H1 (cell line): ENCODE measurements at regions not wholly inside any gene's neighbourhood (a gene's known extent, or its start where the extent isn't known, plus 50 kb on each side); places are given as distances from the start of the nearest gene placed in this dataset.

Experiments used
- CTCF ChIA-PET: fragments of 300-600 bp; sonication (Branson Sonifier 250); formaldehyde crosslinking; loops from one replicate; lab custom pipeline; 2021; ENCODE audit not compliant: partially characterized antibody; lab: Charles Lee
- POLR2A ChIA-PET: fragments of 300-600 bp; sonication (Branson Sonifier 250); formaldehyde crosslinking; loops from one replicate; lab custom pipeline; 2021; ENCODE audit warnings: inconsistent platforms; ENCODE audit not compliant: partially characterized antibody; lab: Charles Lee
- DNase-seq, 2 experiments: peaks; one replicate each; pipeline versions ENCODE4 v3.0.0 to v3.0.0-alpha.2; 2010 to 2022; ENCODE audit warnings: low spot score in 2 of 2, low read depth in 1 of 2, mixed read lengths in 1 of 2
- FAIRE-seq: peaks from 2 replicates; lab custom pipeline; 2011; peaks lifted over from hg19 to GRCh38; lab: Jason Lieb, UNC
- H2AFZ ChIP-seq: 2 replicates; pipeline ENCODE4 v1.8.1; 2012; ENCODE audit warnings: low read length, inconsistent platforms
- H2AK5ac ChIP-seq: 2 replicates; pipeline ENCODE4 v1.6.1; 2013; ENCODE audit warnings: low read depth, low read length
- H2BK120ac ChIP-seq: replicated peaks from 2 replicates; pipeline ENCODE3; 2013; ENCODE audit warnings: low read depth, low read length, inconsistent platforms
- H2BK12ac ChIP-seq: 2 replicates; pipeline ENCODE4 v1.6.1; 2013; ENCODE audit warnings: low read depth, low read length
- H2BK15ac ChIP-seq: 2 replicates; pipeline ENCODE4 v1.6.1; 2013; ENCODE audit warnings: low read length
- H2BK20ac ChIP-seq: 2 replicates; pipeline ENCODE4 v1.6.1; 2013; ENCODE audit warnings: low read length
- H2BK5ac ChIP-seq: 2 replicates; pipeline ENCODE4 v1.6.1; 2013; ENCODE audit warnings: low read depth, low read length
- H3K14ac ChIP-seq: 2 replicates; pipeline ENCODE4 v1.6.1; 2013; ENCODE audit warnings: inconsistent platforms; ENCODE audit not compliant: insufficient read length
- H3K18ac ChIP-seq: 2 replicates; pipeline ENCODE4 v1.6.1; 2013; ENCODE audit warnings: low read length; ENCODE audit errors: extremely low read depth
- H3K23ac ChIP-seq: 2 replicates; pipeline ENCODE4 v1.6.1; 2013; ENCODE audit warnings: inconsistent platforms; ENCODE audit not compliant: insufficient read length
- H3K23me2 ChIP-seq: 2 replicates; pipeline ENCODE4 v1.6.1; 2013; ENCODE audit warnings: low read depth, low read length
- H3K27ac ChIP-seq: 2 replicates; pipeline ENCODE4 v1.6.1; 2011; ENCODE audit warnings: low read depth, low read length, inconsistent platforms
- H3K27me3 ChIP-seq, 4 experiments: replicated peaks in 1 of 4; 1 replicate in 1 of 4; 2 replicates in 3 of 4; pipeline versions ENCODE4 v1.6.1 to v1.8.1; 2011 to 2013; ENCODE audit warnings: low read length in 3 of 4, mild to moderate bottlenecking in 3 of 4, inconsistent platforms in 2 of 4, mixed read lengths in 2 of 4, moderate library complexity in 1 of 4; ENCODE audit not compliant: control insufficient read depth in 3 of 4, insufficient read depth in 3 of 4; ENCODE audit errors: extremely low read depth in 1 of 4
- H3K36me3 ChIP-seq, 4 experiments: 2 replicates each; pipeline versions ENCODE4 v1.6.1 to v1.8.1; 2011 to 2013; ENCODE audit warnings: mild to moderate bottlenecking in 4 of 4, low read length in 3 of 4, moderate library complexity in 2 of 4, control low read depth in 1 of 4, inconsistent platforms in 1 of 4; ENCODE audit not compliant: insufficient read depth in 4 of 4, control insufficient read depth in 2 of 4
- H3K4ac ChIP-seq: replicated peaks from 2 replicates; pipeline ENCODE3; 2013; ENCODE audit warnings: low read length, low read depth, mixed read lengths, inconsistent platforms; ENCODE audit not compliant: insufficient read length
- H3K4me1 ChIP-seq, 4 experiments: replicated peaks in 1 of 4; 1 replicate in 1 of 4; 2 replicates in 3 of 4; pipeline versions ENCODE4 v1.6.1 to v1.8.1; 2011 to 2013; ENCODE audit warnings: low read length in 3 of 4, inconsistent platforms in 2 of 4, mixed read lengths in 1 of 4; ENCODE audit not compliant: insufficient read depth in 4 of 4, control insufficient read depth in 3 of 4
- H3K4me2 ChIP-seq, 2 experiments: 2 replicates each; pipeline versions ENCODE4 v1.6.1 to v1.8.1; 2011 to 2013; ENCODE audit warnings: low read depth in 2 of 2, low read length in 2 of 2, control low read depth in 1 of 2, inconsistent platforms in 1 of 2, mild to moderate bottlenecking in 1 of 2; ENCODE audit not compliant: insufficient read depth in 1 of 2
- H3K4me3 ChIP-seq, 4 experiments: fragments of 200-600, 300-600 bp in 1 of 4; sonication (generic), shearing (Covaris generic), sonication (Bioruptor Twin) in 1 of 4; 2 replicates each; pipeline versions ENCODE4 v1.5.1 to v1.8.1; 2011 to 2016; ENCODE audit warnings: low read length in 4 of 4, low read depth in 3 of 4, control low read depth in 2 of 4, inconsistent platforms in 2 of 4, mild to moderate bottlenecking in 2 of 4, mixed read lengths in 1 of 4, moderate library complexity in 1 of 4; ENCODE audit not compliant: insufficient read depth in 2 of 4; ENCODE audit errors: extremely low read depth in 1 of 4
- H3K56ac ChIP-seq: replicated peaks from 2 replicates; pipeline ENCODE3; 2013; ENCODE audit warnings: low read depth, mild to moderate bottlenecking, mixed read lengths, low read length, inconsistent platforms; ENCODE audit not compliant: insufficient read length
- H3K79me1 ChIP-seq: 2 replicates; pipeline ENCODE4 v1.6.1; 2013; ENCODE audit warnings: low read depth, low read length, control low read depth
- H3K79me2 ChIP-seq, 2 experiments: 2 replicates each; pipeline versions ENCODE4 v1.6.1 to v1.8.1; 2012 to 2013; ENCODE audit warnings: low read length in 2 of 2, mild to moderate bottlenecking in 2 of 2, inconsistent platforms in 1 of 2; ENCODE audit not compliant: insufficient read depth in 2 of 2, control insufficient read depth in 1 of 2
- H3K9ac ChIP-seq, 4 experiments: replicated peaks in 1 of 4; 1 replicate in 1 of 4; 2 replicates in 3 of 4; pipeline versions ENCODE4 v1.6.1 to v1.8.1; 2011 to 2013; ENCODE audit warnings: low read depth in 3 of 4, low read length in 3 of 4, control low read depth in 2 of 4, mild to moderate bottlenecking in 2 of 4, moderate library complexity in 2 of 4, inconsistent platforms in 1 of 4; ENCODE audit errors: extremely low read depth in 1 of 4
- H3K9me3 ChIP-seq, 2 experiments: 2 replicates each; pipeline versions ENCODE4 v1.6.1 to v1.8.1; 2012 to 2013; ENCODE audit warnings: mild to moderate bottlenecking in 2 of 2, moderate library complexity in 2 of 2, control low read depth in 1 of 2, inconsistent platforms in 1 of 2, low read depth in 1 of 2, low read length in 1 of 2, mixed read lengths in 1 of 2; ENCODE audit not compliant: insufficient read depth in 2 of 2
- H4K20me1 ChIP-seq, 2 experiments: replicated peaks in 1 of 2; 2 replicates each; pipeline versions ENCODE3 to v1.8.1; 2011 to 2013; ENCODE audit warnings: inconsistent platforms in 2 of 2, low read length in 2 of 2, mild to moderate bottlenecking in 1 of 2; ENCODE audit not compliant: insufficient read depth in 2 of 2, control insufficient read depth in 1 of 2
- H4K5ac ChIP-seq: 2 replicates; pipeline ENCODE4 v1.6.1; 2013; ENCODE audit warnings: low read length, low read depth, mixed read lengths, inconsistent platforms; ENCODE audit not compliant: insufficient read length
- H4K8ac ChIP-seq: 2 replicates; pipeline ENCODE4 v1.8.0; 2013; ENCODE audit warnings: mild to moderate bottlenecking, moderate library complexity, low read length, inconsistent platforms; ENCODE audit not compliant: insufficient read depth; ENCODE audit errors: extremely low read depth
- H4K91ac ChIP-seq: replicated peaks from 2 replicates; pipeline ENCODE3; 2013; ENCODE audit warnings: low read length, mixed read lengths, inconsistent platforms; ENCODE audit not compliant: insufficient read length
- JUN ChIP-seq: IDR thresholded peaks from 2 replicates; pipeline ENCODE4 v1.6.1; 2011; ENCODE audit warnings: low read depth, mild to moderate bottlenecking, improper control_type of control experiment, low read length
- RAD21 ChIP-seq, 2 experiments: IDR thresholded peaks in 1 of 2; conservative IDR thresholded peaks in 1 of 2; 2 replicates each; pipeline ENCODE4 v1.6.1; 2011; ENCODE audit warnings: low read depth in 2 of 2, low read length in 2 of 2, improper control_type of control experiment in 1 of 2, inconsistent platforms in 1 of 2, mild to moderate bottlenecking in 1 of 2, moderate library complexity in 1 of 2
- RNF2 ChIP-seq: fragments of 200-900, 300-1000 bp; sonication (generic); IDR thresholded peaks from 2 replicates; pipeline ENCODE4 v1.7.1; 2016; ENCODE audit warnings: borderline replicate concordance, low read depth, mild to moderate bottlenecking, antibody characterized with exemption, low read length; ENCODE audit not compliant: poor library complexity, severe bottlenecking; ENCODE audit errors: missing control alignments
- TAF1 ChIP-seq: IDR thresholded peaks from 2 replicates; pipeline ENCODE4 v1.6.1; 2011; ENCODE audit warnings: mild to moderate bottlenecking, low read depth, low read length
- WGBS, 2 experiments: shearing (Covaris generic) in 1 of 2; methylation state at CpG; one replicate each; pipeline versions ENCODE4 v1.1.6 to v1.1.7; 2013 to 2015; ENCODE audit warnings: low lambda C conversion rate in 2 of 2, mixed read lengths in 2 of 2, inconsistent platforms in 1 of 2, low coverage in 1 of 2, missing lambda C conversion rate in 1 of 2; ENCODE audit not compliant: insufficient replicate concordance in 2 of 2, insufficient coverage in 1 of 2, insufficient read length in 1 of 2; ENCODE audit errors: extremely low coverage in 1 of 2, missing lambda C conversion rate in 1 of 2; 5-methylcytosine and 5-hydroxymethylcytosine counted together
- TF ChIP-seq, protein P1 (sequence below): IDR thresholded peaks from 2 replicates; pipeline ENCODE4 v1.6.1; 2012; ENCODE audit warnings: inconsistent platforms
- TF ChIP-seq, protein P2 (sequence below), 3 experiments: IDR thresholded peaks; 1 replicate in 2 of 3; 2 replicates in 1 of 3; pipeline versions ENCODE4 v1.5.1 to v1.6.1; 2011; ENCODE audit warnings: low read length in 3 of 3, mild to moderate bottlenecking in 3 of 3, inconsistent platforms in 2 of 3, low read depth in 1 of 3, moderate library complexity in 1 of 3; ENCODE audit not compliant: insufficient read depth in 1 of 3; ENCODE audit errors: control extremely low read depth in 1 of 3

DNA sequence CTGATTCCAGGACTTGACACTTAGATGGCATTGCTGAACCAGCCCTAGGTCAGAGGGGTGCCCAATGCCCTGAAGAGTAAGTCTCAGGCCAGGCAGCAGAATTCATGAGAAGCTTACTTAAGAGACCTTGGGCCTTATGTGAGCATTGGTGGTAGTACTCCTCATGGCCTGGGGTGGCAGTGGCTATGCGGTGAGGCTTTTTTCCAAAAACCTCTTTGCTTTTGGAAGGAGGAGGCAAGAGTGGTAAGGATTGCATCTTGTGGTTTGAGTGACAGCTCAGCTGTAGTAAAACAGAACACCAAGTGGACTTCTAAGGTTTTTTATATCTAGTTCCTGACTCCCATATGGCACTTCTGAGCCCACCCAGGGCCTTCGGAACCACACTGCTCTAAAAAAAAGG is 459.0 kb upstream of the STEAP1 start:
- no peak overlapping the region for H3K27ac ChIP-seq
- ChIA-PET CTCF (interaction anchor here (0.6 to 0.8 kb wide), 2 partner anchors 9 to 722 kb away, joined by 4 to 5 read pairs; no protein-coding TSS in a partner anchor), POLR2A (no interaction called here)
- no peaks in the 10 kb centered on the region for H3K27me3 ChIP-seq
- no peak overlapping the region for H3K4ac ChIP-seq
- FAIRE-seq (no peak), DNase-seq (peak in 1 of 2 experiments; percentile 42)
- H2AFZ ChIP-seq, result no peak overlapping the region
- peaks cover 5 to 7% of the 10 kb centered on the region in 2 experiments; a peak in 2 of 4 replicates for H3K9me3 ChIP-seq
- no peak overlapping the region for H2AK5ac ChIP-seq
- WGBS, 2 experiments, result 95% methylated on average over 2 of the region's 2 CpGs; no CpG with 5 or more reads in 1 of the 2 experiments
- H3K36me3 ChIP-seq, result no peaks in the 10 kb centered on the region
- H3K9ac ChIP-seq, result no peak overlapping the region
- no peaks in the 10 kb centered on the region for H3K79me2 ChIP-seq
- H3K4me2 ChIP-seq, result no peak overlapping the region
- H3K79me1 ChIP-seq, result no peaks in the 10 kb centered on the region
- H2BK5ac ChIP-seq, result no peak overlapping the region
- no peak overlapping the region for H2BK20ac ChIP-seq
- no peaks in the 10 kb centered on the region for H3K23me2 ChIP-seq
- no peak overlapping the region for H3K18ac ChIP-seq
- H2BK12ac ChIP-seq, result no peak overlapping the region
- no peak overlapping the region for H2BK120ac ChIP-seq
- H4K5ac ChIP-seq, result no peak overlapping the region
- H2BK15ac ChIP-seq, result no peak overlapping the region
- peak in 1 of 2 experiments; percentile 23; a peak in 2 of 4 replicates for TF ChIP-seq RAD21 (IDR thresholded peaks at IDR 0.05 in 1 of 2, conservative IDR thresholded peaks at IDR 0.05 in 1 of 2; ENCODE audit: low read depth in 2 of 2, low read length in 2 of 2)
- TF ChIP-seq, protein P1, sequence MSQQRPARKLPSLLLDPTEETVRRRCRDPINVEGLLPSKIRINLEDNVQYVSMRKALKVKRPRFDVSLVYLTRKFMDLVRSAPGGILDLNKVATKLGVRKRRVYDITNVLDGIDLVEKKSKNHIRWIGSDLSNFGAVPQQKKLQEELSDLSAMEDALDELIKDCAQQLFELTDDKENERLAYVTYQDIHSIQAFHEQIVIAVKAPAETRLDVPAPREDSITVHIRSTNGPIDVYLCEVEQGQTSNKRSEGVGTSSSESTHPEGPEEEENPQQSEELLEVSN, result no peak
- no peak for TF ChIP-seq TAF1
- TF ChIP-seq JUN, result no peak
- TF ChIP-seq, protein P2, sequence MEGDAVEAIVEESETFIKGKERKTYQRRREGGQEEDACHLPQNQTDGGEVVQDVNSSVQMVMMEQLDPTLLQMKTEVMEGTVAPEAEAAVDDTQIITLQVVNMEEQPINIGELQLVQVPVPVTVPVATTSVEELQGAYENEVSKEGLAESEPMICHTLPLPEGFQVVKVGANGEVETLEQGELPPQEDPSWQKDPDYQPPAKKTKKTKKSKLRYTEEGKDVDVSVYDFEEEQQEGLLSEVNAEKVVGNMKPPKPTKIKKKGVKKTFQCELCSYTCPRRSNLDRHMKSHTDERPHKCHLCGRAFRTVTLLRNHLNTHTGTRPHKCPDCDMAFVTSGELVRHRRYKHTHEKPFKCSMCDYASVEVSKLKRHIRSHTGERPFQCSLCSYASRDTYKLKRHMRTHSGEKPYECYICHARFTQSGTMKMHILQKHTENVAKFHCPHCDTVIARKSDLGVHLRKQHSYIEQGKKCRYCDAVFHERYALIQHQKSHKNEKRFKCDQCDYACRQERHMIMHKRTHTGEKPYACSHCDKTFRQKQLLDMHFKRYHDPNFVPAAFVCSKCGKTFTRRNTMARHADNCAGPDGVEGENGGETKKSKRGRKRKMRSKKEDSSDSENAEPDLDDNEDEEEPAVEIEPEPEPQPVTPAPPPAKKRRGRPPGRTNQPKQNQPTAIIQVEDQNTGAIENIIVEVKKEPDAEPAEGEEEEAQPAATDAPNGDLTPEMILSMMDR (IDR thresholded peaks at IDR 0.05; ENCODE audit: control extremely low read depth in 1 of 3, insufficient read depth in 1 of 3, low read depth in 1 of 3, low read length in 3 of 3), result peak in 1 of 3 experiments; percentile 26; a peak in 1 of 4 replicates
- TF ChIP-seq RNF2, result no peak
- H3K14ac ChIP-seq, result no peak overlapping the region
- H3K4me3 ChIP-seq, result no peak overlapping the region
- H3K4me1 ChIP-seq, result no peaks in the 10 kb centered on the region
- H4K8ac ChIP-seq, result no peak overlapping the region
- no peak overlapping the region for H4K91ac ChIP-seq
- H4K20me1 ChIP-seq, result no peaks in the 10 kb centered on the region
- no peak overlapping the region for H3K56ac ChIP-seq
- no peak overlapping the region for H3K23ac ChIP-seq
